ENCODE measurements at regions not wholly inside any gene's neighbourhood (a gene's known extent, or its start where the extent isn't known, plus 50 kb on each side); places are given as distances from the start of the nearest gene placed in this dataset.

- no peak for TF ChIP-seq CTCF (conservative IDR thresholded peaks at IDR 0.05)
- peak overlapping the region; percentile 79 to 90 for H3K4me3 Mint-ChIP-seq
Observed at GRCh38 chr4:164383058-164383357, 370.9 kb upstream of the SMIM31 start.

More at GRCh38 chr4:164383058-164383357, 370.9 kb upstream of the SMIM31 start:
- no peak overlapping the region for H3K14ac ChIP-seq (ENCODE audit: insufficient read depth, low read length)
- no peak overlapping the region for H3K56ac ChIP-seq (ENCODE audit: insufficient read length, low read depth, low read length)
- H3K4me2 ChIP-seq (ENCODE audit: insufficient read depth, insufficient read length, low read length), result peak overlapping the region; percentile 84
- H2BK12ac ChIP-seq (ENCODE audit: insufficient read length, low read depth, low read length), result no peak overlapping the region
- no peak overlapping the region for H2BK120ac ChIP-seq (ENCODE audit: low read depth, low read length, poor library complexity, severe bottlenecking)
- H3K9me3 ChIP-seq (ENCODE audit: control insufficient read depth, low read depth, low read length), result no peaks in the 10 kb centered on the region
- no peak for DNase-seq
- no peaks in the 10 kb centered on the region; the same call in 1 of the 2 replicates for H3K4me1 ChIP-seq (ENCODE audit: insufficient read depth, low read length)
- H3K79me2 ChIP-seq (ENCODE audit: insufficient read depth, low read length), result no peaks in the 10 kb centered on the region
- H3K4ac ChIP-seq (ENCODE audit: low read depth, low read length), result no peak overlapping the region
- H3K9ac ChIP-seq (ENCODE audit: extremely low read depth, insufficient read length, low read length), result no peak overlapping the region
- H2BK15ac ChIP-seq (ENCODE audit: low read depth, low read length), result no peak overlapping the region
- H3K79me1 ChIP-seq (ENCODE audit: insufficient read depth, low read depth, low read length, poor library complexity, severe bottlenecking), result no peaks in the 10 kb centered on the region
- H4K20me1 ChIP-seq (ENCODE audit: control insufficient read depth, insufficient read depth, insufficient read length), result peaks cover 3% of the 10 kb centered on the region
- H3K27ac ChIP-seq (ENCODE audit: insufficient read length, low read depth, low read length), result no peak overlapping the region
- no peak overlapping the region for H3T11ph ChIP-seq (ENCODE audit: low read length)
- no peak overlapping the region for H2BK5ac ChIP-seq (ENCODE audit: insufficient read length, low read length)
- Mint-ChIP-seq H3K36me3 (ENCODE audit: insufficient read depth in 1 of 3, low read depth in 3 of 3) (no peaks in the 10 kb centered on the region), H3K27ac (peak overlapping the region in 1 of 3 experiments; percentile 76; a peak in 1 of 7 replicates), H3K9me3 (no peaks in the 10 kb centered on the region), H3K27me3 (ENCODE audit: low read depth) (peaks cover 41% of the 10 kb centered on the region), H3K4me1 (peaks cover 6 to 7% of the 10 kb centered on the region in 2 experiments)
- H3K23ac ChIP-seq (ENCODE audit: insufficient read length, low read depth, low read length), result no peak overlapping the region
- no peak overlapping the region for H2AK5ac ChIP-seq (ENCODE audit: insufficient read length, low read length)
- WGBS (ENCODE audit: extremely low coverage, insufficient read length, low lambda C conversion rate), result no CpG with 5 or more reads among the region's 15 CpGs
- no peak overlapping the region for H2BK20ac ChIP-seq (ENCODE audit: low read depth, low read length, poor library complexity, severe bottlenecking)
- no peak overlapping the region for H4K5ac ChIP-seq (ENCODE audit: insufficient read length, low read depth, low read length)
- H3K23me2 ChIP-seq (ENCODE audit: insufficient read length, low read depth, low read length, poor library complexity, severe bottlenecking), result peaks cover 8% of the 10 kb centered on the region
- no peak overlapping the region for H3K18ac ChIP-seq (ENCODE audit: insufficient read length, low read depth, low read length)
- H4K8ac ChIP-seq (replicated peaks; ENCODE audit: insufficient read length, low read depth, low read length), result no peak overlapping the region
- no peak overlapping the region for H4K91ac ChIP-seq (ENCODE audit: insufficient read length, low read depth, low read length)
- peak overlapping the region; percentile 42 for H2AFZ ChIP-seq (ENCODE audit: low read length)
- H3K27me3 ChIP-seq (ENCODE audit: insufficient read depth, low read length), result peaks cover 3% of the 10 kb centered on the region; the same call in 1 of the 2 replicates
